ENCODE measurements at regions not wholly inside any gene's neighbourhood (a gene's known extent, or its start where the extent isn't known, plus 50 kb on each side); places are given as distances from the start of the nearest gene placed in this dataset.

DNA sequence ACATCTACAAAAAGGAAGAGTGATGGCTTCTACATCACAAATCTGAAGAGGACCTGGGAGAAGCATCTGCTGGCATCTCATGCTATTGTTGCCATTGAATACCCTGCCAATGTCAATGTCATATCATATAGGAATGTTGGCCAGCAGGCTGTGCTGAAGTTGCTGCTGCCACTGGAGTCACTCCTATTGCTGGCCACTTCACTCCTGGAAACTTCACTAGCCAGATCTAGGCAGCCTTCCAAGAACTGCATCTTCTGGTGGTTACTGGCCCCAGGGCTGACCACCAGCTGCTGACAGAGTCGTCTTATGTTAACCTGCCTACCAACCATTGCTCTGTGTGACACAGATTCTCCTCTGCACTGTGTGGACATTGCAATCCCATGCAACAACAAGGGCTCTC is 111.8 kb downstream of the PERP start:
- Histone ChIP-seq H4K20me1 (ENCODE audit: control insufficient read depth, extremely low read depth, insufficient read depth, low read length) (no peaks in the 10 kb centered on the region), H2AFZ (ENCODE audit: control insufficient read depth, low read length) (no peak overlapping the region), H3K36me3 (ENCODE audit: control insufficient read depth in 2 of 2, extremely low read depth in 1 of 2, insufficient read depth in 2 of 2, low read length in 2 of 2) (no peaks in the 10 kb centered on the region), H3K9me1 (ENCODE audit: control insufficient read depth, extremely low read depth, insufficient read depth, low read length) (no peaks in the 10 kb centered on the region), H3K27ac (ENCODE audit: control insufficient read depth, insufficient read depth, low read length) (no peak overlapping the region), H3K4me3 (ENCODE audit: control insufficient read depth in 2 of 3, extremely low read depth in 1 of 3, insufficient read depth in 2 of 3, low read depth in 1 of 3, low read length in 3 of 3) (no peak overlapping the region), H3K9me3 (ENCODE audit: control insufficient read depth, low read depth, low read length) (no peaks in the 10 kb centered on the region), H3K4me1 (ENCODE audit: control insufficient read depth, extremely low read depth, insufficient read depth, low read length) (no peaks in the 10 kb centered on the region), H3K79me2 (ENCODE audit: control insufficient read depth, insufficient read depth, low read length) (no peaks in the 10 kb centered on the region), H3K9ac (ENCODE audit: control insufficient read depth, extremely low read depth, insufficient read depth, low read length) (no peak overlapping the region), H3K27me3 (ENCODE audit: control insufficient read depth, extremely low read depth, insufficient read depth, low read length) (no peaks in the 10 kb centered on the region), H3K4me2 (ENCODE audit: control insufficient read depth, extremely low read depth, insufficient read depth, low read depth, low read length) (no peak overlapping the region)
- FAIRE-seq (no peak), DNase-seq (ENCODE audit: low read depth, low spot score) (no peak)
- TF ChIP-seq, protein P1, sequence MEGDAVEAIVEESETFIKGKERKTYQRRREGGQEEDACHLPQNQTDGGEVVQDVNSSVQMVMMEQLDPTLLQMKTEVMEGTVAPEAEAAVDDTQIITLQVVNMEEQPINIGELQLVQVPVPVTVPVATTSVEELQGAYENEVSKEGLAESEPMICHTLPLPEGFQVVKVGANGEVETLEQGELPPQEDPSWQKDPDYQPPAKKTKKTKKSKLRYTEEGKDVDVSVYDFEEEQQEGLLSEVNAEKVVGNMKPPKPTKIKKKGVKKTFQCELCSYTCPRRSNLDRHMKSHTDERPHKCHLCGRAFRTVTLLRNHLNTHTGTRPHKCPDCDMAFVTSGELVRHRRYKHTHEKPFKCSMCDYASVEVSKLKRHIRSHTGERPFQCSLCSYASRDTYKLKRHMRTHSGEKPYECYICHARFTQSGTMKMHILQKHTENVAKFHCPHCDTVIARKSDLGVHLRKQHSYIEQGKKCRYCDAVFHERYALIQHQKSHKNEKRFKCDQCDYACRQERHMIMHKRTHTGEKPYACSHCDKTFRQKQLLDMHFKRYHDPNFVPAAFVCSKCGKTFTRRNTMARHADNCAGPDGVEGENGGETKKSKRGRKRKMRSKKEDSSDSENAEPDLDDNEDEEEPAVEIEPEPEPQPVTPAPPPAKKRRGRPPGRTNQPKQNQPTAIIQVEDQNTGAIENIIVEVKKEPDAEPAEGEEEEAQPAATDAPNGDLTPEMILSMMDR (optimal IDR thresholded peaks at IDR 0.05 in 1 of 3, IDR thresholded peaks at IDR 0.05 in 1 of 3, conservative IDR thresholded peaks at IDR 0.05 in 1 of 3; ENCODE audit: extremely low read depth in 1 of 3, insufficient read depth in 2 of 3, low read length in 3 of 3) = no peak
- no peak for TF ChIP-seq EZH2 (IDR thresholded peaks at IDR 0.05; ENCODE audit: low read length)
- dilution Hi-C loops (cut with MboI; ENCODE audit: extremely low pct_ligation_motif_present, low sequenced_read_pairs) = no loop called here

DNA sequence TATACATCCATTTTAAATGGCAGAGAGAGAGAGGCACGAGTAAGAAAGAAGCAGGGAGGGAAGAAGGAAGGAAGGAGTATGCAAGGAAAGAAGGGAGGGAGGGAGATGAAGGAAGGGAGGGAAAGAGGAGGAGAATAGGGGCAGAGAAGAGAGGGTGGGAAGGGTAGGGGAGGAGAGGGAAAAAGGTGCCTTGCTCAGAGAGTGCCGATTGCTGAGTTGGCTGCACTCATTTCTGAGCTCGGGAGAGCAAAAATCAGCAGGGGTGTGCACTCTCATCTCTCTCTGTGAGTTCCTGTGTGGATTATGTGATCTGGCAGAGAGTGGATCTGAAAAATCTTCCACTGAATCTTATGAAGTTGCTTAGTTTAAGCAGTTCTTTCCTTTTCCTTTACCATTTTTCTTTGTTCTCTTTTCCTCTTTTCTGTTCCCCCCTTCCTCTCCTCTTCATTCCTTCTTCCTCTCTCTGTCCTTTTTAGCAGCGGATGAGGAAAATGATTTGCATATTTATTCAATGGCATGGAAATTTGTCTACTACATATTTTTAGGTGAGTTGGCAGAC is 108.7 kb downstream of the PERP start:
- no peaks in the 10 kb centered on the region for H3K36me3 ChIP-seq (ENCODE audit: control insufficient read depth in 2 of 2, extremely low read depth in 1 of 2, insufficient read depth in 2 of 2, low read length in 2 of 2)
- H3K4me3 ChIP-seq (ENCODE audit: control insufficient read depth in 2 of 3, extremely low read depth in 1 of 3, insufficient read depth in 2 of 3, low read depth in 1 of 3, low read length in 3 of 3) = no peak overlapping the region
- no peaks in the 10 kb centered on the region for H3K79me2 ChIP-seq (ENCODE audit: control insufficient read depth, insufficient read depth, low read length)
- no peaks in the 10 kb centered on the region for H4K20me1 ChIP-seq (ENCODE audit: control insufficient read depth, extremely low read depth, insufficient read depth, low read length)
- FAIRE-seq (peak; percentile 59), DNase-seq (ENCODE audit: low read depth, low spot score) (no peak)
- peaks cover 4% of the 10 kb centered on the region for H3K4me1 ChIP-seq (ENCODE audit: control insufficient read depth, extremely low read depth, insufficient read depth, low read length)
- no peak overlapping the region for H3K27ac ChIP-seq (ENCODE audit: control insufficient read depth, insufficient read depth, low read length)
- dilution Hi-C loops (cut with MboI; ENCODE audit: extremely low pct_ligation_motif_present, low sequenced_read_pairs) = no loop called here
- H3K27me3 ChIP-seq (ENCODE audit: control insufficient read depth, extremely low read depth, insufficient read depth, low read length) = no peaks in the 10 kb centered on the region
- H3K9me3 ChIP-seq (ENCODE audit: control insufficient read depth, low read depth, low read length) = no peaks in the 10 kb centered on the region
- no peak for TF ChIP-seq EZH2 (IDR thresholded peaks at IDR 0.05; ENCODE audit: low read length)
- TF ChIP-seq, protein P1 (optimal IDR thresholded peaks at IDR 0.05 in 1 of 3, IDR thresholded peaks at IDR 0.05 in 1 of 3, conservative IDR thresholded peaks at IDR 0.05 in 1 of 3; ENCODE audit: extremely low read depth in 1 of 3, insufficient read depth in 2 of 3, low read length in 3 of 3) = no peak
- H3K9ac ChIP-seq (ENCODE audit: control insufficient read depth, extremely low read depth, insufficient read depth, low read length) = no peak overlapping the region
- H3K9me1 ChIP-seq (ENCODE audit: control insufficient read depth, extremely low read depth, insufficient read depth, low read length) = no peaks in the 10 kb centered on the region
- peak overlapping the region; percentile 74 for H2AFZ ChIP-seq (ENCODE audit: control insufficient read depth, low read length)
- H3K4me2 ChIP-seq (ENCODE audit: control insufficient read depth, extremely low read depth, insufficient read depth, low read depth, low read length) = peak overlapping the region; percentile 2
